Endothelial cell of umbilical vein (primary cell): ENCODE measurements at regions not wholly inside any gene's neighbourhood (a gene's known extent, or its start where the extent isn't known, plus 50 kb on each side); places are given as distances from the start of the nearest gene placed in this dataset.

Experiments
- JUN ChIP-seq: IDR thresholded peaks from 2 replicates; pipeline ENCODE4 v1.6.1; 2011; ENCODE audit warnings: borderline replicate concordance, low read depth; ENCODE audit not compliant: insufficient read length, insufficient read depth
- POLR2AphosphoS5 ChIP-seq: IDR thresholded peaks from 2 replicates; pipeline ENCODE4 v1.6.1; 2012; ENCODE audit warnings: low read depth, mild to moderate bottlenecking, control low read depth, low read length, moderate library complexity; ENCODE audit not compliant: insufficient read depth
- TF ChIP-seq, protein P1 (sequence below), 2 donors: IDR thresholded peaks; 1 replicate in 1 of 2; 2 replicates in 1 of 2; pipeline ENCODE4 v1.5.1; 2011; ENCODE audit warnings: low read length in 2 of 2, mild to moderate bottlenecking in 2 of 2, moderate library complexity in 2 of 2, control low read depth in 1 of 2, inconsistent platforms in 1 of 2, low read depth in 1 of 2; ENCODE audit not compliant: insufficient read depth in 1 of 2; ENCODE audit errors: extremely low read depth in 1 of 2

DNA sequence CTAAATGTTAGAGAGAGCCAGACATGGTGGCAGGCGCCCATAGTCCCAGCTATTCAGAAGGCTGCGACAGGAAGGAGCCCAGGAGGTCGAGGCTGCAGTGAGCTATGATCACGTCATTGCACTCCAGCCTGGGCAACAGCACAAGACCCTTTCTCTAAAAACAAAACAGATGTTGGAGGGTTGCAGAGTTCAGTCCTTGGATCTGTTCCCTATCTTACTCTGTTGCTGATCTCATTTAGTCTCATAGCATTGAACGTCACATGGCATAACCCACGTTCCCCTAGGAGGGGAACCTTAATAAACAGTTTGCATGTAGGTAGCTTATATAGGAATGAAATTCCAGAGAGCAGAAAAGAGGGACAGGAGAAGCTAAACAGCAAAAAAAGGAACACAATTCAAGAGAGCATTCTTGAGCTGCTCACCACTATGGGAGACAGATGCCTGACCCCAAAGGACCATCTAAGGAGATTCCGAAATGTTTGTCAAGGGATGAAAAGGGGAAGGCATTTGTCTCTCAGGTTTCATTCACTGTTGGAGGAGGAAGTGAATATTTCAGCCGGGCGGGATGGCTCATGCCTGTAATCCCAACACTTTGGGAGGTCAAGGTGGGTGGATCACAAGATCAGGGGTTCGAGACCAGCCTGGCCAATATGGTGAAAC, 54.6 kb upstream of the PIM1 start:
- TF ChIP-seq, protein P1, sequence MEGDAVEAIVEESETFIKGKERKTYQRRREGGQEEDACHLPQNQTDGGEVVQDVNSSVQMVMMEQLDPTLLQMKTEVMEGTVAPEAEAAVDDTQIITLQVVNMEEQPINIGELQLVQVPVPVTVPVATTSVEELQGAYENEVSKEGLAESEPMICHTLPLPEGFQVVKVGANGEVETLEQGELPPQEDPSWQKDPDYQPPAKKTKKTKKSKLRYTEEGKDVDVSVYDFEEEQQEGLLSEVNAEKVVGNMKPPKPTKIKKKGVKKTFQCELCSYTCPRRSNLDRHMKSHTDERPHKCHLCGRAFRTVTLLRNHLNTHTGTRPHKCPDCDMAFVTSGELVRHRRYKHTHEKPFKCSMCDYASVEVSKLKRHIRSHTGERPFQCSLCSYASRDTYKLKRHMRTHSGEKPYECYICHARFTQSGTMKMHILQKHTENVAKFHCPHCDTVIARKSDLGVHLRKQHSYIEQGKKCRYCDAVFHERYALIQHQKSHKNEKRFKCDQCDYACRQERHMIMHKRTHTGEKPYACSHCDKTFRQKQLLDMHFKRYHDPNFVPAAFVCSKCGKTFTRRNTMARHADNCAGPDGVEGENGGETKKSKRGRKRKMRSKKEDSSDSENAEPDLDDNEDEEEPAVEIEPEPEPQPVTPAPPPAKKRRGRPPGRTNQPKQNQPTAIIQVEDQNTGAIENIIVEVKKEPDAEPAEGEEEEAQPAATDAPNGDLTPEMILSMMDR (IDR thresholded peaks at IDR 0.05; ENCODE audit: extremely low read depth in 1 of 2, insufficient read depth in 1 of 2, low read depth in 1 of 2, low read length in 2 of 2): no peak
- no peak for TF ChIP-seq JUN
- no peak for TF ChIP-seq POLR2AphosphoS5
